AG04449 (cell line): ENCODE measurements at regions not wholly inside any gene's neighbourhood (a gene's known extent, or its start where the extent isn't known, plus 50 kb on each side); places are given as distances from the start of the nearest gene placed in this dataset.

Experiments used
- CTCF ChIA-PET: fragments of 350-600 bp; formaldehyde crosslinking; extraction: SDS; loops from one replicate; lab custom pipeline; 2021; ENCODE audit warnings: antibody characterized with exemption; lab: Yijun Ruan, JAX
- POLR2A ChIA-PET: fragments of 400-600, 350-600 bp; formaldehyde crosslinking; extraction: SDS; loops from one replicate; lab custom pipeline; 2020; ENCODE audit warnings: antibody characterized with exemption, inconsistent platforms; lab: Yijun Ruan, JAX
- DNase-seq: peaks from one replicate; pipeline ENCODE4 v3.0.0-alpha.2; 2010; ENCODE audit warnings: low read depth, low spot score
- H3K4me3 ChIP-seq: 2 replicates; pipeline ENCODE4 v1.5.1; 2011; ENCODE audit warnings: low read depth, mild to moderate bottlenecking, control low read depth, low read length
- CTCF ChIP-seq: IDR thresholded peaks from one replicate; pipeline ENCODE4 v1.5.1; 2011; ENCODE audit warnings: mild to moderate bottlenecking, moderate library complexity, low read length, control low read depth, inconsistent platforms; ENCODE audit not compliant: insufficient read depth; ENCODE audit errors: missing control alignments

GRCh38 chr12:27178723-27179399, 65.2 kb upstream of the STK38L start:
- CTCF ChIA-PET = interaction anchor here (1.0 to 1.8 kb wide), 5 partner anchors 8 to 166 kb away, joined by 3 to 9 read pairs (median 3); no protein-coding TSS in a partner anchor
- POLR2A ChIA-PET = interaction anchor here (1.1 to 1.4 kb wide), 4 partner anchors 7 to 106 kb away, joined by 3 to 5 read pairs (median 4); no protein-coding TSS in a partner anchor
- no peak overlapping the region for H3K4me3 ChIP-seq
- DNase-seq = no peak
- no peak for TF ChIP-seq CTCF

- CTCF ChIA-PET = interaction anchor here (0.6 to 2.8 kb wide), 7 partner anchors 11 to 166 kb away, joined by 3 to 16 read pairs (median 3); no protein-coding TSS in a partner anchor
- no peak for TF ChIP-seq CTCF
- H3K4me3 ChIP-seq = no peak overlapping the region
- DNase-seq = peak; percentile 97
- POLR2A ChIA-PET = interaction anchor here (1.0 to 1.7 kb wide), 7 partner anchors 8 to 105 kb away, joined by 3 to 6 read pairs (median 4); partner anchors contain the start of gene STK38L
Measured at GRCh38 chr12:27179400-27180214, 64.5 kb upstream of the STK38L start.

- ChIA-PET CTCF (interaction anchor here (0.8 to 2.8 kb wide), 4 partner anchors 9 to 166 kb away, joined by 3 to 16 read pairs (median 6); no protein-coding TSS in a partner anchor), POLR2A (interaction anchor here (1.7 kb wide), 1 partner anchor 12 kb away, joined by 6 read pairs; no protein-coding TSS in a partner anchor)
- TF ChIP-seq CTCF = no peak
- no peak for DNase-seq
- H3K4me3 ChIP-seq = no peak overlapping the region
Measured at GRCh38 chr12:27180906-27181505, 63.1 kb upstream of the STK38L start.

- POLR2A ChIA-PET = no interaction called here
- H3K4me3 ChIP-seq = no peak overlapping the region
- CTCF ChIA-PET = interaction anchor here (1.2 kb wide), 1 partner anchor 41 kb away, joined by 3 read pairs; no protein-coding TSS in a partner anchor
- no peak for TF ChIP-seq CTCF
- DNase-seq = no peak
Measured at GRCh38 chr12:27183342-27183741, 60.7 kb upstream of the STK38L start.

GRCh38 chr12:27185234-27186021, 58.7 kb upstream of the STK38L start:
- ChIA-PET POLR2A (no interaction called here), CTCF (no interaction called here)
- H3K4me3 ChIP-seq = no peak overlapping the region
- DNase-seq = no peak
- no peak for TF ChIP-seq CTCF
